GM21717 (cell line): ENCODE measurements at regions not wholly inside any gene's neighbourhood (a gene's known extent, or its start where the extent isn't known, plus 50 kb on each side); places are given as distances from the start of the nearest gene placed in this dataset.

Source experiments
- ATAC-seq: cut with Tn5 transposase; IDR thresholded peaks from one replicate; pipeline ENCODE4 v1.9.1; 2021; ENCODE audit warnings: mild to moderate bottlenecking, moderate library complexity; ENCODE audit not compliant: unreplicated experiment

DNA sequence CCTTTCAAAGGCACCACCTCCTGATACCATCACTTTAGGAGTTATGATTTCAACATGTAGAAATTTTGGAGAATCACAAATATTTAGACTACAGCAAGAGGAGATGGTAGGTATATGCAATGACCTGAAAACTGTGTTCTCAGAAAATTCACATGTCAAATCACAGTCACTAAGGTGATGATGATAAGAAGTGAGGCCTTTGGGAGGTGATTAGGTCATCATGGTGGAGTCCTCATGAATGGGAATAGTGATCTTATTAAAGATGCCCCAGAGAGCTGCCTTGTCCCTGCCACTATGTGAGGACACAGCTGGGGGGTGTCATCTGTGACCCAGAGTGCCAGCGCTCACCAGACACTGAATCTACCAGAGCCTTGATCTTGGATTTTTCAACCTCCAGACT is 513.5 kb upstream of the TUSC1 start:
- no peak for ATAC-seq

GRCh38 chr9:26181836-26182235 is 503.6 kb upstream of the TUSC1 start:
- no peak for ATAC-seq

GRCh38 chr9:26176628-26177027 is 498.4 kb upstream of the TUSC1 start:
- ATAC-seq: no peak

GRCh38 chr9:26175264-26175663 is 497.0 kb upstream of the TUSC1 start:
- no peak for ATAC-seq

GRCh38 chr9:26172301-26172700 is 494.1 kb upstream of the TUSC1 start:
- ATAC-seq: no peak

- no peak for ATAC-seq
Measured at GRCh38 chr9:26171691-26172090, 493.4 kb upstream of the TUSC1 start.

DNA sequence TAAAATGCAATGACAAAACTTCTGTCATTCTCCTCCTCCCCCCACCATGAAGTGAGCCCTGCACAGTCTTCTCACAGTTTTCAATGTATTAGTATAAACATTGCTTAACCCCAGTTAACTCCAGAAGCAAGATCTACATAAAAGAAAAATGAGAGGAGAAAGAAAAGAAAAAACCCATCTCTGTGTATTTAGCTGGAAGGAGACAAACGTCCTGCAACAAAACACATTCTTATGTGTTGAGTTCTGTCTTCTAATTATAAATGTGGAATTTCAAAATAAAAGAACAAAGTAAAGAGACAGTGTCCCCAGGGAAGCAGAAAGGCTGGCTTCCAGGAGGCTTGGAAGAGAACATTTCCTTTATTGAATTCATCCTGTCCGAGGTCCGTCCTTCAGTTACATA is 491.9 kb upstream of the TUSC1 start:
- ATAC-seq: no peak

DNA sequence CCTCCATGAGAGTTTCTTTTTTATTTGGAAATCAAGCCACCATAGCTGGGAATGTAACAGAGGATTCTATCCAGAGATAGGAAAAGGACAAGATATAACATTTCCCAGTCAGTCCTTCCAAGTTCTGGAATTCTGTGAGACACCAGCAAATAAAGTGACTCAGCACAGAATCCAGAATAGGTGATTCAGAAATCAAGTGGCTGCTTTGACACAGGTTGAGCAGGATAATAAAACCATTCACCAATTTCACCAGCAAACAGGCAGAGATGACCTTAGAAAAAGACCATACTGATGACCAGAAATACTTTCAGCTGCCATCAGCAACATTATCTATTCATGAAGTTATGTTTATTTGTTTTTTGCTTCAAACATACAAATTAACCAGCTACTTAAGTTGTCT is 491.5 kb upstream of the TUSC1 start:
- no peak for ATAC-seq

DNA sequence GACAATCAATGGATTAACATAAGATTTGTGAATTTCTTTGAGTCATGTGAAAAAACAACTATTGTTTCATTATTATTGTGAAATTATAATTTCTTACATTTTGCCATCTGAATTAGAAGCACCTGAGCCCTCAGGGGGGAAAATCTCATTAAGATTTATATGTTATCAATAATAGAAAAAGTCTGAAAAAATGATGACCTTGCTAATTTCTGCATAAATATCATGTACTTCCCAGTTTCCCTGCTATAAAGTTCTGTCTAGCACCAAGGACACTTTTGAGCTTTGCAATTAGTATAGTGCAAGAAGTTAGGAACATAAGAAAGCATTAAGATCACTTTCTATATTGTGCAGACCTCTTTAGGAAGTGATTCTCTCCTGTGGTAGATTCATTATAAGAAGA is 488.3 kb upstream of the TUSC1 start:
- no peak for ATAC-seq

DNA sequence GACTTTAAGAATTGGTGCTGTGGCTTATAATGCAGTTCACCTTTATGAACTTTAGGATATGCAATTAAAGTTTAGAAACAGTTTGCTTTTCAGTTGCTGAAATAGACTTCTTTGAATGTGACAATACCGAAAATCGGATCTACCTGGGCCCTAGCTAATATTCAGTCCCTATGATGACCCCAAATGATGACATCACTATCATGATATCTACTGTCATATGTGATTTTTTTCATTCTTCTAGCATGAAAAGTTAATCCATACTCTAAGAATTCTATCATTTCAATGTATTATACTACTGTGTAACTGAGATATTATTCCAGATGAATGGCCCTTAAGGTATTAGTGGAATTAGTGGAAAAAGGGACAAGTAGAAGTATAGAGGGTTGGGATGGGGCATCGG is 487.2 kb upstream of the TUSC1 start:
- no peak for ATAC-seq

DNA sequence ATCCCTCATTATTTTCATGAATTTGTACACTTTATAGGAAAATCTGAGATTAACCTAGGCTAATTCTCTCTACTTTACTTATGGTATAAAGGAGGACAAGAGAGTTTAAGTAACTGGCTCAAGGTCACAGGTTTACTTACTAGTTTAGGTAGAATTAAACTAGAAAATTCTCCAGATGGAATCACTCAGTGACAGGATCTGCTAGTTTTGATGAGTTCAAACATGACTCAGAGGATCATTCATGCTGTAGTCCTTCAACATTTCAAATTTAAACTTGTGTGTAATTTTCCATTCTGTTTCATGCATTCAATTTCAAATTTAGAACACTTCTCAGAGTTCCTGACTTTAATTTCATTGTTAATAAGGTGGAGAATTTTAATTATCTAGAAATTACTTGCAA is 485.7 kb upstream of the TUSC1 start:
- no peak for ATAC-seq

DNA sequence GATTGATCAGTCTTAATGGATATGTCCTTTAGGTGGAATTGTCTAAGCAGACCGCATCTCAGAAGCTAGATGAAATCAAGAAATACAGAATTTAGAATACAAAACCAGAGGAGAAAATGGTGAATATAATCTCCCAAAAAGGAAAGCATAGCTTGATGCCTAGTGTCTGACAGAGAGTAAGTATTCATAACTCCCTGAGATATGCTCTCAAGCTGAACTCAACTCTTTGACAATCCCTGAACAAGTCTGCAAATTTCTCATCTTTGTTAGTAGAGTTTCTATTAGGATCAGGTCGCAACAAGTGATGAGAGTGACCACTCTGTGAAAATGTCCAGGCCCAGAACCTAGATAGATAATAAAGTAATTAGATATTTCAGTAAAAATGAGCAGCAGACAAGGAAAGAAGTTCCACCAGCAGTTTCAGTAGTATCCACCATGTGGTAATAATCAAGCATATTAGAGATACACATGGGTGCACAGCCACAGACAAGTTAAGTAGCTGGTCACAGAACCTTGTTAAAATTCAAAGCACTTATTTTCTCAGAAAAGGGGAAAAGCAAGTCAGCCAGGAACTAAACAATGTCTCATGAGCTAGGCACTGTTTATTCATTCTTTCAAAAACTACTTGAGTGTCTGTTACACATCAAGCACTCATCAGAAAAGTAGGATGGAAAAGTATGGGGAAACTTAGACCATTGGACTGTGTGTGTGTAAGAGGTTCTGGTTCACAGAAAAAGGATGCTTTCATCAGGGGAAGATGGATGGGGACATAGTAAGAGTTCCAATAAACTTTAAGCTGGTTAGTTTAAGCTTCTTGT is 481.5 kb upstream of the TUSC1 start:
- ATAC-seq: no peak

GRCh38 chr9:26158631-26159150 is 480.4 kb upstream of the TUSC1 start:
- no peak for ATAC-seq

GRCh38 chr9:26157411-26157810 is 479.2 kb upstream of the TUSC1 start:
- ATAC-seq: peak; percentile 85

DNA sequence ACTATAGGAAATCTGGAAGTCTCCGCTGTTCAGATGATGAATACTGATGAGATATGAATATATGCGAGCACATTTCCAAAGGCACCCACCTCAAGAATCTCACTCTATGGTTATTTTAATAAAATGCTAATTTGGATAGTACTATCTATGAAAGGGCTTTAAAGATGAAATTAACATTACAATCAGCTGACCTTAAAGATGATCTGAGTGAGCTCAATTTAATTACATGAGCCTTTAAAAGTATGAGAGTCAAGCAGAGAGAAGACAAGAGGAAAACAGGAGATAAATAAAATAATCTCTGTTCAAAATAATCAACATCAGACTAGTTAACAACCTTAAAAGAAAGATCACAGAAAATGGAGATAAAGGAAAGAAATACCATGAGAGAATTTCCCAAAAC is 474.1 kb upstream of the TUSC1 start:
- ATAC-seq: no peak

DNA sequence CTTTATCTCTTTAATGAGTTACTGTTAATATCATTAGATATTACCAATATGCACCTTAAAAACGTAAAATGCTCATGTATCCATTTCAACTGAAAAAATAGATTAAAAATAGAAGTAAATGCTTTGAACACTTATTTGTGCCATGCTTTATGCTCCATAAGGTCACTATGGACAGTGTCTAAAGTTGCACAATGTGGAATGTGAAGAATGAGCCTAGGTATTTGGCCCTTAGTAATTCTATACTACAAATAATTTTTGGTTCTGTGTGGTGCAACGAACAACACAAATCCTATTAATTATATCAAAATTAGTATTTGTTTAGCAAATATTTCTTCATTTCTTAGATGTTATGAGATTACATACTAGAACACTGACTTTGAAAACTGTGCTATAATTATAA is 469.9 kb upstream of the TUSC1 start:
- ATAC-seq: no peak

DNA sequence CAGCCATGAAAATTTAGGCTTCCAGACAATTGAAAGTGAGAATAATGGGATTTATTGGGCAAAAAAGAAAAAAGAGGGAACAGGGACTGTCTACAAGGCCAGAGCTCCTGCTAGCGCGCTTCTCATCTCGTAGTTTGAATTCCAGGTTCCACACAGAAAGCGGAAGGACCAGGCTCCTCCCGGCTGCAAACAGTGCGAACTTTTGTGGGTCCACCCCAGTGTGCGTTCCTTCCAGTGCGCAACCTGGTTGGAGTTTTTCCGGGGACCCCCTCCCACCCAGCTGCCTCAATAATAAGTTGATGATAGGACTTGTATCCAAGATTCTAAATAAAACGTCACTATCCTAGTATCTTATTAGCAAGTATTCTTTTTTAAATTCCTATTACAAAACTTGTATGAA is 467.7 kb upstream of the TUSC1 start:
- ATAC-seq: no peak

DNA sequence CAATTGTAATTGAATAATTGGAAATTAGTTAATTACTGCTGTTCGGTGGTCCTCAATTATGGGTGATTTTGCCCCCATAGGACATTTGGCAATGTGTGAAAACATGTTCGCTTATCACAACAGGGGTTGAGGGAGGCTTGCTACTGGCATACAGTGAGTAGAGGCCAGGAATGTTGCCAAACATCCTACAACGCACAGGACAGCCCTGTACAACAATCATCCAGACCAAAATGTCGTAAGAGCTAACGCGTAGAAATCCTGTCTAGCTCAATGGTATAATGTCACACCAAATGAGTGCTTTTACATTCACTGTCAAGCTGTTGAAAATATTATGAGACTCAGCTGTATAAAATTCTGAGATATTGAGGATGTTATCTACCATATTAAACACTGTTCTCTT is 464.4 kb upstream of the TUSC1 start:
- ATAC-seq: no peak

GRCh38 chr9:26142201-26142600 is 464.0 kb upstream of the TUSC1 start:
- no peak for ATAC-seq

DNA sequence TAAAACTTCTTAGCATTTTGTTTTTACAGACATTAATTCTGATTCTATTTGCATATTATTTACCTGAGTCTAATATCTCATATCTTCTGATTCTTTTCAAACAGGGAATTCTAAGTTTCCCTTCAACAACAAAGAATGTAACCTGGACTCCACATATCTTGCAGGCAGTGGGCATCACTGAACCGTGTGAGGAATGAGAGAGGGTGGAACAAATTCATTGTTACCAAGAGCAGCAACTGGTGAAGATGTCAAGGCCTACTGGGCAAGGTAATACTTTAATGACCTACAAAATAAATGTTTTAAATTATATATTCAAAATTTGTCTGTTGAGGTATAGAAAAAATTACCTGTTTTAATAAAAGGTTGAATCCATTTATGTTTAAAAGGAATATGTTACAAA is 455.3 kb upstream of the TUSC1 start:
- ATAC-seq: no peak

DNA sequence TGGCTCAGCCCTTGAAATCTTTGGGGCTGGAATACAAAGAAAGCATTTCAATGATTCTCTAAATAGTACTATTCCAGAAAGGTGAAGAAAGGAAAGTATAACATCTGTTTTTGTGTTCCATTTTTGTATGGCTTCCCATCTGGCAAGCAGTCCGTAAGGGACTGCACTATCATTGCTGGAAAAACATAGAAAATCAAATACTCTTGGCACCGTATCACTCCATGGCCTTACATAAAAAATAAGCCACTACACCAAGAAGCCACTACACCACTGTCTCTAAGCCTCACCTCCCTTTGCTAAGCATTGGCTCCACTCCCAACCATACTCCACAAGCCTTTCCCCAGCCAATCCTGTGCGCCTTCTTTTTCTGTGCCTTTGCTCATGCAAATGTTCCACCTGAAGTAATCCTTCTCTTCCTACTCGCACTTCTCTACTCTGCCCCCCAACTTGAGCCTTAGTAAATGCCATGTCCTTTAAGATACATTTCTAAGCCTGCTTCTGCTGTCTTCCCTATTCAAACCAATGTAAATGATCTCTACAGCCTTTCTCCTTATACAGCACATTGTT is 454.6 kb upstream of the TUSC1 start:
- no peak for ATAC-seq

GRCh38 chr9:26131886-26132285 is 453.6 kb upstream of the TUSC1 start:
- no peak for ATAC-seq

GRCh38 chr9:26129217-26129616 is 451.0 kb upstream of the TUSC1 start:
- ATAC-seq: no peak
